Stimulated activated CD4-positive, alpha-beta T cell treated with anti-CD3 and anti-CD28 coated beads, Interleukin-12 subunit alpha, Interleukin-12 subunit beta, amount 100 ng/mL, for 24 hours (primary cell): ENCODE measurements at regions not wholly inside any gene's neighbourhood (a gene's known extent, or its start where the extent isn't known, plus 50 kb on each side); places are given as distances from the start of the nearest gene placed in this dataset.
"Not testable (repeated sequence)": the region's sequence is repeated elsewhere in the genome, so short reads cannot be mapped to it uniquely, and the experiment has no call there.

Source experiments
- DNase-seq, 2 experiments: peaks; one replicate each; pipeline ENCODE4 v3.0.0-alpha.2; 2020; ENCODE audit warnings: low read depth in 2 of 2

DNA sequence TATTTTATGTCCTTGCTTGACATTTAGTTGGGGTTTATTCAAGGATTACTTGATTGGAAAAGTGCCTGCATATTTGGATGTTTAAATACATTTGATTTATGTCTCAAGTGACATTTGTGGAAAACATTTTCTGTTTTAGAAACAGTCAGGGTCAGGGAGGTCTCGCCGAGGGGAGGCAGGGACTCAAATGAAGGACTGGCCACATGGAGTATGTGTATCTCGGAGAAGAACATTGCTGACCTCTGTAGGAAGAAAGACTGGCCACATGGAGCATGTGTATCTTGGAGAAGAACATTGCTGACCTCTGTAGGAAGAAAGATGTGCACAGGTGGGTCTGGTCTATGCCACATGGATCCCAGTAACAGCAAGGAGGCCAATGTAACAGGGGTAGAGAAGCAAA lies 233.6 kb downstream of the TRIML1 start:
- no peak for DNase-seq

DNA sequence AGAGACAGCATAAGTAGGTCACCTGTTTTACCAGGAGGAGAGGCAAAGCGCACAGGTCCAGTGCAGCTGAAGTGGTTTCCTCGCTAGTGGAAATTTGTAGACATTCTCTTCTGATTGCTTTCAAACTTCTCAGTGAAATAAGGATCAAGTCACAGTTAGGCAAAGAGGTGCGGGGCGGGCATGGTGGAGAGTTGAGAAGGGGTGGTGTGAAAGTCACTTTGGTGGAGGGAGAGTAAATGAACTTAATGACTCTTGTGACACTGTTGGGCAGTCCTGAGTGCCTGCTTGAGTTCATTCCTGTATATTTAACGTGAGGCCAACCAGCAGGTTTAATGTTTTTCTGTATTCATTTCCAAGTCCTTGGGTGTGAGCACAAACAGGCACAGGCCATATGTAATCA lies 235.6 kb downstream of the TRIML1 start:
- no peak for DNase-seq

DNA sequence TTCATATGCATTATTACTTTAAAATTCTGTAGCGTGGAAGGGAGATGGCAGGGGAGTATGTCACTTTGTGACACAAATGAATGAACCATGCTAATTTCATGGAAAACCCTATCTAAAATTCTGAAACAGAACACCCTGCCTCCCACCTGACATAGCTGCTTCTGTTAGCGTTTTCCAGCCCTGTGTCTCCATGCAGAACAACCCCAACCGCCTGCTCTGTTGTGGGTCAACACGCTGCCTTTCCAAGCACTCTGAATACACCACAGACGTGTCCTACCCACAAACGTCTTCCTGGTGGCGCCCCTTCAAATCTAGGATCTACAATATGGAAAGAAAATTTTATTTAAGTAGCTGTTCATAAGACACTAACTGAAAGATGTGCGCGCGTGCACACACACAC lies 238.6 kb downstream of the TRIML1 start:
- DNase-seq, result no peak

DNA sequence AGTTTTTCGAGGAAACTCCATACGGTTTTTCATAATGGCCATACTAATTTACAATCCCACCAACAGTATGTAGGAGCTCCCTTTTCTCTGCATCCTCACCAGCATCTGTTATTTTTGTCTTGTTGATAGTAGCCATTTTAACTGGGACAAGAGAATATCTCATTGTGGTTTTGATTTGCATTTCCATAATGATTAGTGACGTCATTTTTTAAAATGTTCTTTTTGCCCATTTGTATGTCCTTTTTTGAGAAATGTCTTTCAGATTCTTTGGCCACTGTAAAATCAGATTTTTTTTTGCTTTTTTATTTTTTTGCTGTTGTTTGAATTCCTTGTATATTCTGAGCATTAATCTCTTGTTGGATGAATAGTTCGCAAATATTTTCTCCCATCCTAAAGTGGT lies 243.9 kb downstream of the TRIML1 start:
- DNase-seq, result no peak

DNA sequence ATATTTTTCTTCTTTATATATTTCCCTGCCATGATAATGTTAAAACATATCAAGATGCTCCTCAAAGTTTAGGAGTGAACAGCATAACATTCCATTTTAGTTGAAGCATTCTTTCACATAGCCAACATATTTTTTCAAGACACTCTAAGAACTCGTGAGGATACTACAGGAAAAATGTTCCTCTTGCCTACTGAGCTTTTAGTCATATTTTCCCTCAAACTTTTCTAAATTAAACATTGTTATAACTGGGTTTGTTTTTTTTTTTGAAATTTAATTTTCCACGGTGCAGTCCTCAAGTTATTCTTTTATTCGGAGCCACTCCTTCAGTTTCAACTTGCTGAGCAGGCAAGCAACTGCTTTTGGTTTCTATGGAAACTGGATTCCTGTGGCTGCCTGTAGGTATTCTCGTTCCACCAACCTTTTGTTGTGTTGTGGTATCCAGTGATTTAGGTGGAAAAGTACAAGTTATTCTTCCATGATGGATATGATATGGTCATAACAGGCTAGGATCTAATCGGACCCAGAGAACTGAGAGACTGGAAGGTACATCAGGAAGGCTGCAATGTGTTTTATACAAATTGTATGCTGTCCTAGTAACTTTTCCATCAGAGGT lies 248.0 kb downstream of the TRIML1 start:
- DNase-seq, result no peak

- not testable (repeated sequence) for DNase-seq
These were observed 252.1 kb downstream of the TRIML1 start for GRCh38 chr4:188391349-188391748.

- DNase-seq, result no peak
These were observed 256.8 kb downstream of the TRIML1 start for GRCh38 chr4:188396037-188396436.

- no peak for DNase-seq
These were observed 260.6 kb downstream of the TRIML1 start for GRCh38 chr4:188399834-188400233.

- no peak for DNase-seq
These were observed 261.2 kb downstream of the TRIML1 start for GRCh38 chr4:188400451-188400850.

DNA sequence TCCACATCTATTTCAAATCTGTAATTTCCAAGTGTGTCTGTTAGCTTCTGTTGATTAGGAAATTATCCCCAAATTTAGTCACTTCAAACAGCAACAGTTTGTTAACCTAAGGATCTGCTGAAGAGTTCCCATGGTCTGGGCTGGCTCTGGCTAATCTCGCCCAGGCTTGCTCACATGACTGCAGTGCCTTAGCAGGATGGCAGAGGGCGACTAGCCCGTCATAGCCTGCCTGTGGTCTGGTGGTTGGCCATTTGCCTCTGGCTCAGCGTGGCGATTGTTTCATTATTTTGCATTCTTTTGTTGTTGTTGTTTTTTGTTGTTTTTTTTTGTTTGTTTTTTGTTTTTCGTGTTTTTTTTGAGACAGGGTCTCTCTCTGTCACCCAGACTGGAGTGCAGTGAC lies 264.0 kb downstream of the TRIML1 start:
- DNase-seq, result no peak

DNA sequence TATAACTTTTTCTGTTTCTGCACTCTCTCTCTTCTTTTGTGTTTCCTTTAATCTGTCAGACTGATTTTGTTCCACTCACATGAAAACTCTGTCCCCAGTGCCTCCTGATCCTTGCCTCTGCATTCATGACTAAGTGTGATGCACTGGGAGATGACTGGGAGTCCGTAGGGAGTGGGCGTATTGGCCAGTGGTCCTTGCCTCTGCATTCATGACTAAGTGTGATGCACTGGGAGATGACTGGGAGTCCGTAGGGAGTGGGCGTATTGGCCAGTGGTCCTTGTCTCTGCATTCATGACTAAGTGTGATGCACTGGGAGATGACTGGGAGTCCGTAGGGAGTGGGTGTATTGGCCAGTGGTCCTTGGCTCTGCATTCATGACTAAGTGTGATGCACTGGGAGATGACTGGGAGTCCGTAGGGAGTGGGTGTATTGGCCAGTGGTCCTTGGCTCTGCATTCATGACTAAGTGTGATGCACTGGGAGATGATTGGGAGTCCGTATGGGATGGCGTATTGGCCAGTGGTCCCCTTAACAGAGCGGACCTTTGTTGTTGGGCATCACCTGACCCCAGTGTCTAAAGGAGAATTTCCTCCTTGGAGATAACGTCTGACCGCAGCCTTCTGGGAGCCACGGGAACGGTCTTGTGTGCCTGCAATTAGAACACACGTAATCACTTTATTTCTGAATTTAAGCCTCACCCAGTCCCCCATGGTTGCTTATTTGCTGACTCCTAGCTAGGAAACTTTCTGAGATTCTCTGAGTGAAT lies 266.0 kb downstream of the TRIML1 start:
- not testable (repeated sequence) for DNase-seq

DNA sequence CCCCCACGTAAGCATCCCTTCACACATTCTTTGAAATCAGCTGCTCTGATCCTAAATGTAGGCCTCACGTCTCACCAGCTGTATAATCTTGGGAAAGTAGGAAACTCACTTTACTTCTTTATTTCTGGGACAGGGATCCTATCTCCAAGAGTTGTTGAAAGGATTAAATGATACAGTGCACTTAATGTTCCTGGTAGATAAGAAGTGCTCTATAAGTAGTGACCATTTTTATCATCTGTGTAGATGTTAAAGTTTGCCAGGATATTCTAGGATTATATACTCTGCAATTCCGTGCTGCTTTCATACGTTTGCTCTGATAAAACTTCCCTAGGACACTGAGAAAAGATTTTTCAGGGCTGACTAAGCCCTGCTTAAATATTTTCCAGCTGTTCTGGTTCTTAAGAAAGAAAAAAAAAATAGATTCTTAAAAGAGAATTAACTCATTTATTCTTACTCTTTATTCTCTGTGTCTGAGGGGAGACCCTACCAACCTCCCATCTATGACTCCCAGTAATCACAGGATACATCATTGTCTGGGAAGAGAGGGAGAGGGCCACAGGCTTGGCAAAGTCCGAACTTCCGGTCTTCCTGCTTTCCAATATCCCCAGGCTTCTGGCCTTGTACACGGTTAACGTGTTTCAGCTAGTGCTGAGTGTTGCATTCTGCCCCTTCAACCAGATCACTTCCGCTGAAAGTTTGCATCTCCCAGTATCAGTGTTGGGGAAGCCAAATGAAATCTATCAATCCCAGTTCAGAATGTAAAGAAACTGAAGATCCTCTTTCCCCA lies 269.2 kb downstream of the TRIML1 start:
- no peak for DNase-seq

- no peak for DNase-seq
These were observed 270.6 kb downstream of the TRIML1 start for GRCh38 chr4:188409851-188410250.

GRCh38 chr4:188411805-188412204 lies 272.6 kb downstream of the TRIML1 start:
- DNase-seq, result no peak

- no peak for DNase-seq
These were observed 273.3 kb downstream of the TRIML1 start for GRCh38 chr4:188412499-188412898.

DNA sequence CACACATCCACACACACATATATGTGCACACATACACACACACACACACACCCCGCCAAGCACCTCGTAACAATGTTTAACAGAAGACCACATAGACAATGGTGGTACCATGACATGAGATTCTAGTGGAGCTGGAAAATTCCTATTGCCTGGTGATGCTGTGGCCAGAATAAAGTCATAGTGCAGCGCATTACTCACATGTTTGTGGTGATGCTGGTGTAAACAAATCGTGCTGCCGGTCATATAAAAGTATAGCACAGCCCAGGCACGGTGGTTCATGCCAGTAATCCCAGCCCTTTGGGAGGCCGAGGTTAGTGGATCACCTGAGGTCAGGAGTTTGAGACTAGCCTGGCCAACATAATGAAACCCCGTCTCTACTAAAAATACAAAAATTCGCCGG lies 275.2 kb downstream of the TRIML1 start:
- no peak for DNase-seq

DNA sequence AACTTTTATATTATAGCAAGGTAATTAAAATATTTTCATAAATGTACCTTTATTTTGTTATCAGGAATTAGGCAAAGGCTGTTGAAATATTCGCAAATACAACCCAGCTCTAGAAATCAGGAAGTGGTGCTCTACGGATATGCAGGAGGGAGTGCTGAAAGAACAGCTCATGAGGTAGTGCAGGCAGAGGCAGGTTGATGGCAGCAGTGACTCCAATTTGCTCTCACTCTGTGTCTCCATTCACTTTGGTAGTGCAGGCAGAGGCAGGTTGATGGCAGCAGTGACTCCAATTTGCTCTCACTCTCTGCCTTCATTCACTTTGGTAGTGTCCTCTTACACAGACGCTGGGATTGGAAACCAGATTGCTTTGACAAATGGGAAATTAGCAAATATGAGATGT lies 277.9 kb downstream of the TRIML1 start:
- no peak for DNase-seq

DNA sequence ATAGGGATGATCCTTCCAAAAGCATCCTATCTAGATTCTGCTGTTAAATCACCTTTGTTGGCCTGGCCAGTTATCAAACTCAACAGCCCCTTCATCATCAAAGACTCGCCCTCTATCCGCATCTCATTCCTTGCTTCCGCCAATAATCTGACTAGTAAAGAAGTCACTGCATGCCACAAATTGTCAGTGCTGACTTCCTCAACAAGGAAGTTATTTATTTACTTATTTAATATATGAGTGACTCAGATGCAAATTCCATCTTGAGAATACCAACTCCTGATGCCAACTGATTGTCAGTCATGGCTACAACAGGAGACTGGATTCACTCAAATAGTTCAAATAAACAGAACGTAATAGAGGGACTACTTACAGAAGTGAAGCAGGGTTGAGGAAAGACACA lies 283.8 kb downstream of the TRIML1 start:
- DNase-seq, result no peak

- DNase-seq, result no peak
These were observed 289.7 kb downstream of the TRIML1 start for GRCh38 chr4:188428935-188429334.

- no peak for DNase-seq
These were observed 290.7 kb downstream of the TRIML1 start for GRCh38 chr4:188429965-188430364.

- DNase-seq, result no peak
These were observed 291.1 kb downstream of the TRIML1 start for GRCh38 chr4:188430384-188430783.

DNA sequence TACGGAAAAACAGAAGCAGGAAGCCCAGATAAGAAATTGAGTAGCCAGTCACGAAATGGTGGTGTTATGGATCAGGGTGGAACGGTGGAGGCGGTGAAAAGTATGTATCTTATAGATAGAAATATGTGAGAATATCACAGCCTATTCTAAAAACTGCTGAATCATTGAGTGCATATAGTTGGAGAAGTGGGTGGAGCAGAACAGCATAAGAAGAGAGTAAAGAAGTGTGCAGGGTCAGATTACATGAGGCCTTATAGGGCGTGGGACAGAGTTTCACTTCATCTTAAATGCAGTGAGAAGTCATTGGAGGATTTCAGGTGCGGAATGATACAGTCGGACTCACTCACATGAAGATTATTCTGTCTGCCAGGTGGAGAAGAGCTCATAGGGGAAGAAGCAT lies 293.1 kb downstream of the TRIML1 start:
- DNase-seq, result no peak
